ENCODE measurements at regions not wholly inside any gene's neighbourhood (a gene's known extent, or its start where the extent isn't known, plus 50 kb on each side); places are given as distances from the start of the nearest gene placed in this dataset.

DNA sequence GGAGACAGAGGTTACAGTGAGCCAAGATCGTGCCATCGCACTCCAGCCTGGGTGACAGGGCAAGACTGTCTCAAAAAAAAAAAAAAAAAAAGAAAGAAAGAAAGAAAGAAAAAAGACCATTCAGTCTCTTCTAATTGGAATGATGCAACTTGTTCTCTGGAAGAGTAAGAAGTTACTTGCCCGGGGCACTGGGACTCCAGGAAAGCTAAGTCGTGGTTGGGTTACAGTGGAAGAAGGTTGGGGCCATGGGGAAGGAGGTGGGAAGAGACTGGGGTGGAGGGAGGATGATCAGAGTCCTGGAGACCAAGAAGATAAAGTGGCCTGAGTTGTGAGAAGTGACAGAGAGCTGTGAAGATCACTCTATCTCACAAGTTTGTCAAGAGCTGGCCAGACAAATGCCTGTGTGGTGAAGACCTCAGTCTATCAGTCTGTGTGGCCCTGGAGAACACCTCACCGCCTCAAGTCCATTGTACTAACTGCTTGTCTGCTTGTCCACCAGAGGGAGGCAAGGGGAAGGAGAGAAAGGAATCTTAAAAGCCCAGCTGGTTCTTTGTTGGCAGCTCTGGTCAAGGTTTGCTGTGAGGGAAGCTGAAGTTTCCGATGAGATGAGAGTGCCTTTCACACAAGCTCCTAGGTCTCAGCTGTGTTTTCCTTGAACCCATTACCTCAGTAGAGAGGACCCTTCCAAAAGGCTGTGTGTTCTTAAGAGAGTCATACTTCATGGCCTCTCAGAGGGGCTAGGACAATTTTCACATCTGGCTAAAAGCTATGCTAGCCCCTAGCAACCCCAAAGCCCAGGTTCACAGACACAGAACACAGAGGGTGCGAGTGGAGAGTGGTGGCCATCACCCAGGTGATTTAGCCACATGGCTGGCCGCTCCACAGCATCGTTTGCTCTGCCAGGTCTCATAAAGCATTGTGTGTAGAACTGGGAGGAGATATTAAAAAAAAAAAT, 72.0 kb upstream of the TMEM178A start (continued):
- no peak for TF ChIP-seq JUND (IDR thresholded peaks at IDR 0.05; ENCODE audit: low read depth, low read length)

DNA sequence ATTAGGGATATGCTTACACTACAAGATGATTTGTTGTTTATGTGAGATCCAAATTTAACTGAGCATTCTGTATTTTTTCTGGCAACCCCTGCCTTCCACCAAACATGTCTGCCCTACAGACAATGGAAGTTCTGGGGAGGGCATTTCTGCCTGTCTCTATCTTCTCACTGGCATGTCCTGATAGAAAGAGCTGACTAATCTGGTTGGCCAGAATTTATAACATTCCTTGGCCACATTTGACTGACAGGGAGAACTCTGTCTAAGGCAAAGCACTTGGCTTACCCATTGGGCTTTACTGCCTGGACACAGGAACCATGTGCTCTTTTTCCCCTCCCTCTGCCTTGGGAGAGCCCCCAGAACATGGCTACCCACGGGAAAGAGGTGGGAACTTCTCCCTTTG, 70.6 kb upstream of the TMEM178A start:
- FAIRE-seq, result no peak
- in situ Hi-C loops (cut with MboI), result no loop called here
- Histone ChIP-seq H3K27me3 (replicated peaks in 1 of 2; ENCODE audit: control insufficient read depth in 2 of 2, insufficient read depth in 2 of 2, low read length in 1 of 2) (no peaks in the 10 kb centered on the region; a peak in 2 of 4 replicates), H4K20me1 (ENCODE audit: control insufficient read depth, insufficient read depth) (no peaks in the 10 kb centered on the region), H3K4me3 (no peak overlapping the region), H3K27ac (ENCODE audit: control insufficient read depth, insufficient read depth) (no peak overlapping the region), H3K9me3 (replicated peaks; ENCODE audit: control insufficient read depth, insufficient read depth, low read length) (no peaks in the 10 kb centered on the region), H3K9ac (ENCODE audit: control insufficient read depth, insufficient read depth, low read length) (no peak overlapping the region), H3K4me2 (ENCODE audit: control insufficient read depth, insufficient read depth) (no peak overlapping the region), H3K4me1 (ENCODE audit: control insufficient read depth, insufficient read depth, low read length) (no peaks in the 10 kb centered on the region), H3K79me2 (ENCODE audit: control insufficient read depth, insufficient read depth, low read length) (no peaks in the 10 kb centered on the region), H3K36me3 (ENCODE audit: control insufficient read depth in 2 of 2, insufficient read depth in 2 of 2, low read length in 1 of 2) (no peaks in the 10 kb centered on the region), H2AFZ (ENCODE audit: control insufficient read depth, low read depth, low read length) (no peak overlapping the region)
- intact Hi-C loops (cut with micrococcal nuclease; ENCODE audit: unreplicated experiment), result no loop called here
- no peak for DNase-seq (ENCODE audit: low read depth, low spot score)
- SMC1A ChIA-PET (ENCODE audit: uncharacterized antibody, unreplicated experiment), result no interaction called here
- RAD21 ChIA-PET (ENCODE audit: unreplicated experiment), result no interaction called here
- no TSS peak for BruUV-seq (replicated peaks)
- POLR2A ChIA-PET, result no interaction called here
- CTCF ChIA-PET, result no interaction called here
- no peak for ATAC-seq
- WGBS (ENCODE audit: insufficient coverage, insufficient replicate concordance, low lambda C conversion rate, missing lambda C conversion rate), result 0% methylated on average over 1 of the region's 1 CpG
- TF ChIP-seq NR2C2 (IDR thresholded peaks at IDR 0.05; ENCODE audit: borderline replicate concordance, control insufficient read depth, insufficient read length, low read depth) (no peak), NBN (IDR thresholded peaks at IDR 0.05) (no peak), MXI1 (IDR thresholded peaks at IDR 0.05; ENCODE audit: low read depth, low read length) (no peak), BCL11A (IDR thresholded peaks at IDR 0.05; ENCODE audit: low read depth, low read length) (no peak), CHD2 (IDR thresholded peaks at IDR 0.05; ENCODE audit: borderline replicate concordance, low read depth, low read length) (no peak), USF2 (IDR thresholded peaks at IDR 0.05; ENCODE audit: borderline replicate concordance, low read depth, low read length) (no peak), GATAD2B (conservative IDR thresholded peaks at IDR 0.05; ENCODE audit: low read depth) (no peak), TCF7 (IDR thresholded peaks at IDR 0.05; ENCODE audit: borderline replicate concordance) (no peak), NFXL1 (IDR thresholded peaks at IDR 0.05; ENCODE audit: borderline replicate concordance) (no peak), ESRRA (IDR thresholded peaks at IDR 0.05; ENCODE audit: low read length) (no peak), JUNB (IDR thresholded peaks at IDR 0.05) (no peak), KAT2A (conservative IDR thresholded peaks at IDR 0.05; ENCODE audit: control insufficient read depth, low read depth, low read length) (no peak), NFYA (IDR thresholded peaks at IDR 0.05; ENCODE audit: borderline replicate concordance, low read depth, low read length) (no peak), HDAC2 (IDR thresholded peaks at IDR 0.05) (no peak), FOXM1 (IDR thresholded peaks at IDR 0.05; ENCODE audit: low read depth, low read length) (no peak), NRF1 (conservative IDR thresholded peaks at IDR 0.05; ENCODE audit: low read depth, low read length) (no peak)
- TF ChIP-seq, protein P1, sequence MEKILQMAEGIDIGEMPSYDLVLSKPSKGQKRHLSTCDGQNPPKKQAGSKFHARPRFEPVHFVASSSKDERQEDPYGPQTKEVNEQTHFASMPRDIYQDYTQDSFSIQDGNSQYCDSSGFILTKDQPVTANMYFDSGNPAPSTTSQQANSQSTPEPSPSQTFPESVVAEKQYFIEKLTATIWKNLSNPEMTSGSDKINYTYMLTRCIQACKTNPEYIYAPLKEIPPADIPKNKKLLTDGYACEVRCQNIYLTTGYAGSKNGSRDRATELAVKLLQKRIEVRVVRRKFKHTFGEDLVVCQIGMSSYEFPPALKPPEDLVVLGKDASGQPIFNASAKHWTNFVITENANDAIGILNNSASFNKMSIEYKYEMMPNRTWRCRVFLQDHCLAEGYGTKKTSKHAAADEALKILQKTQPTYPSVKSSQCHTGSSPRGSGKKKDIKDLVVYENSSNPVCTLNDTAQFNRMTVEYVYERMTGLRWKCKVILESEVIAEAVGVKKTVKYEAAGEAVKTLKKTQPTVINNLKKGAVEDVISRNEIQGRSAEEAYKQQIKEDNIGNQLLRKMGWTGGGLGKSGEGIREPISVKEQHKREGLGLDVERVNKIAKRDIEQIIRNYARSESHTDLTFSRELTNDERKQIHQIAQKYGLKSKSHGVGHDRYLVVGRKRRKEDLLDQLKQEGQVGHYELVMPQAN (conservative IDR thresholded peaks at IDR 0.05), result no peak
